ENCODE measurements at regions not wholly inside any gene's neighbourhood (a gene's known extent, or its start where the extent isn't known, plus 50 kb on each side); places are given as distances from the start of the nearest gene placed in this dataset.

- CTCF ChIA-PET = no interaction called here
- Histone ChIP-seq H3K27me3 (ENCODE audit: control insufficient read depth, insufficient read depth, low read length) (no peaks in the 10 kb centered on the region), H3K4me3 (ENCODE audit: low read depth, low read length) (no peak overlapping the region), H3K27ac (ENCODE audit: low read depth, low read length) (no peak overlapping the region), H3K9me3 (ENCODE audit: control insufficient read depth, insufficient read depth, low read length) (no peaks in the 10 kb centered on the region)
- TF ChIP-seq, protein P1, sequence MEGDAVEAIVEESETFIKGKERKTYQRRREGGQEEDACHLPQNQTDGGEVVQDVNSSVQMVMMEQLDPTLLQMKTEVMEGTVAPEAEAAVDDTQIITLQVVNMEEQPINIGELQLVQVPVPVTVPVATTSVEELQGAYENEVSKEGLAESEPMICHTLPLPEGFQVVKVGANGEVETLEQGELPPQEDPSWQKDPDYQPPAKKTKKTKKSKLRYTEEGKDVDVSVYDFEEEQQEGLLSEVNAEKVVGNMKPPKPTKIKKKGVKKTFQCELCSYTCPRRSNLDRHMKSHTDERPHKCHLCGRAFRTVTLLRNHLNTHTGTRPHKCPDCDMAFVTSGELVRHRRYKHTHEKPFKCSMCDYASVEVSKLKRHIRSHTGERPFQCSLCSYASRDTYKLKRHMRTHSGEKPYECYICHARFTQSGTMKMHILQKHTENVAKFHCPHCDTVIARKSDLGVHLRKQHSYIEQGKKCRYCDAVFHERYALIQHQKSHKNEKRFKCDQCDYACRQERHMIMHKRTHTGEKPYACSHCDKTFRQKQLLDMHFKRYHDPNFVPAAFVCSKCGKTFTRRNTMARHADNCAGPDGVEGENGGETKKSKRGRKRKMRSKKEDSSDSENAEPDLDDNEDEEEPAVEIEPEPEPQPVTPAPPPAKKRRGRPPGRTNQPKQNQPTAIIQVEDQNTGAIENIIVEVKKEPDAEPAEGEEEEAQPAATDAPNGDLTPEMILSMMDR (IDR thresholded peaks at IDR 0.05; ENCODE audit: low read depth, low read length) = no peak
- POLR2A ChIA-PET = no interaction called here
- DNase-seq (ENCODE audit: low read depth, low spot score) = no peak
Observed at GRCh38 chr13:106942563-106942962, 374.6 kb upstream of the ARGLU1 start.

- Histone ChIP-seq H3K27me3 (ENCODE audit: control insufficient read depth, insufficient read depth, low read length) (no peaks in the 10 kb centered on the region), H3K4me3 (ENCODE audit: low read depth, low read length) (no peak overlapping the region), H3K9me3 (ENCODE audit: control insufficient read depth, insufficient read depth, low read length) (no peaks in the 10 kb centered on the region), H3K27ac (ENCODE audit: low read depth, low read length) (no peak overlapping the region)
- ChIA-PET POLR2A (no interaction called here), CTCF (no interaction called here)
- no peak for DNase-seq (ENCODE audit: low read depth, low spot score)
- TF ChIP-seq, protein P1 (IDR thresholded peaks at IDR 0.05; ENCODE audit: low read depth, low read length) = no peak
Observed at GRCh38 chr13:106941779-106942178, 373.8 kb upstream of the ARGLU1 start.

DNA sequence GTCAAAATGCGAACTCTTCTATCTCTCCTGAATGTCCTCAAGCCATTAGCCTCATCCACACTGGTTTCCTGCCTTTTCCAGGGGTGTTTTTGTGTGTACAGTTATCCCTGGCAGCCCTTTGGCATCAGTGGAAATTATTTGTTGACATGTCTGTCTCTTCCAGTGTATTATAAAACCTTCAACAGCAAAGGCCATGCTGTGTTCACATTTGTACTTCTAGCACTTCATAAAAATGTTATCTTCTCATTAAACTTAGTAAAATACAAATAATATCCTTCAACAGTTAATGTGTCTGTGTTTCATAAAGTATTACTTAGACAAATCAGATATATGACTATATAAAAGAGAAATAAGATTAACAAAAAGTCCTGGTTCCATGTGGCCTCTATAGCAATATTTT, 359.5 kb upstream of the ARGLU1 start:
- ChIA-PET CTCF (interaction anchor here (2.4 kb wide), 1 partner anchor 9 kb away, joined by 9 read pairs; no protein-coding TSS in a partner anchor), POLR2A (no interaction called here)
- TF ChIP-seq, protein P1 (IDR thresholded peaks at IDR 0.05; ENCODE audit: low read depth, low read length) = no peak
- no peak for DNase-seq (ENCODE audit: low read depth, low spot score)
- no peak overlapping the region for H3K27ac ChIP-seq (ENCODE audit: low read depth, low read length)
- no peaks in the 10 kb centered on the region for H3K9me3 ChIP-seq (ENCODE audit: control insufficient read depth, insufficient read depth, low read length)
- H3K27me3 ChIP-seq (ENCODE audit: control insufficient read depth, insufficient read depth, low read length) = no peaks in the 10 kb centered on the region
- H3K4me3 ChIP-seq (ENCODE audit: low read depth, low read length) = no peak overlapping the region

- CTCF ChIA-PET = no interaction called here
- TF ChIP-seq, protein P1 (IDR thresholded peaks at IDR 0.05; ENCODE audit: low read depth, low read length) = no peak
- DNase-seq (ENCODE audit: low read depth, low spot score) = no peak
- no peak overlapping the region for H3K27ac ChIP-seq (ENCODE audit: low read depth, low read length)
- no peaks in the 10 kb centered on the region for H3K9me3 ChIP-seq (ENCODE audit: control insufficient read depth, insufficient read depth, low read length)
- no peaks in the 10 kb centered on the region for H3K27me3 ChIP-seq (ENCODE audit: control insufficient read depth, insufficient read depth, low read length)
- H3K4me3 ChIP-seq (ENCODE audit: low read depth, low read length) = no peak overlapping the region
- POLR2A ChIA-PET = no interaction called here
Observed at GRCh38 chr13:106922384-106922783, 354.4 kb upstream of the ARGLU1 start.

DNA sequence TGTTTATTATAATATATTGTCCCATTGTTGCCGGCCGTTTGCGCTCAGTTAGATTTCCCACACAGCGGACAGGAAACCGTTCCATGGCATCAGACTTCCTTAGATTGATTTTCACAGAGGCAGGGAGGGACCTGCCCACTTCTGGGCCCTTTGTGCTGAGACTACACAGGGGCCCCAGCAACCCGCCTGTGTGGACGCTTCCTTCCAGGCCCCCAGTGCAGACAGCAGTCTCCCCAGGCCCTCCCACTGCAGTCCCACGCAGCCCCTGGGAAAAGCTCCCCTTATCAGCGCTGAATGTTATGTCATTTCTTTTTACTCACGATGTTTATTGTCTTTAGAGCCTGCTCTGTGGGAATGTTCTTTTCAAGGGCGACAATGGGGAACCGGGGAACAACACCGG, 351.7 kb upstream of the ARGLU1 start:
- TF ChIP-seq, protein P1 (IDR thresholded peaks at IDR 0.05; ENCODE audit: low read depth, low read length) = no peak
- Histone ChIP-seq H3K9me3 (ENCODE audit: control insufficient read depth, insufficient read depth, low read length) (no peaks in the 10 kb centered on the region), H3K27me3 (ENCODE audit: control insufficient read depth, insufficient read depth, low read length) (no peaks in the 10 kb centered on the region), H3K27ac (ENCODE audit: low read depth, low read length) (no peak overlapping the region), H3K4me3 (ENCODE audit: low read depth, low read length) (no peak overlapping the region)
- ChIA-PET POLR2A (no interaction called here), CTCF (interaction anchor here (1.0 to 1.5 kb wide), 8 partner anchors 11 to 204 kb away, joined by 3 to 6 read pairs (median 3); no protein-coding TSS in a partner anchor)
- DNase-seq (ENCODE audit: low read depth, low spot score) = no peak
